GM23338 (cell line): ENCODE measurements at regions not wholly inside any gene's neighbourhood (a gene's known extent, or its start where the extent isn't known, plus 50 kb on each side); places are given as distances from the start of the nearest gene placed in this dataset.

Experiments used
- ATAC-seq: fragments of 200-7000 bp; cut with Tn5 transposase; 3 replicates; pipeline ENCODE4 v1.9.1; 2020
- DNase-seq: peaks from one replicate; pipeline ENCODE4 v3.0.0-alpha.2; 2015; ENCODE audit warnings: low spot score
- H2AFZ ChIP-seq: fragments of 200-600 bp; sonication (generic); 2 replicates; pipeline ENCODE4 v1.8.0; 2016; ENCODE audit warnings: antibody characterized with exemption, mild to moderate bottlenecking, moderate library complexity
- H3F3A ChIP-seq: fragments of 200-600 bp; sonication (generic); replicated peaks from 2 replicates; pipeline ENCODE4 v1.8.0; 2017; ENCODE audit warnings: antibody characterized with exemption, mixed run types, low read depth
- H3K27ac ChIP-seq: fragments of 200-600 bp; sonication (generic); 2 replicates; pipeline ENCODE4 v1.6.1; 2016; ENCODE audit warnings: low read depth
- H3K27me3 ChIP-seq: fragments of 200-600 bp; sonication (generic); 2 replicates; pipeline ENCODE4 v1.8.0; 2016; ENCODE audit warnings: mild to moderate bottlenecking, mixed run types, moderate library complexity; ENCODE audit not compliant: insufficient read depth
- H3K36me3 ChIP-seq: fragments of 200-600 bp; sonication (generic); 2 replicates; pipeline ENCODE4 v1.8.0; 2016; ENCODE audit warnings: mild to moderate bottlenecking; ENCODE audit not compliant: insufficient read depth
- H3K4me1 ChIP-seq: fragments of 200-600 bp; sonication (generic); 2 replicates; pipeline ENCODE4 v1.8.0; 2016; ENCODE audit warnings: mild to moderate bottlenecking, moderate library complexity; ENCODE audit not compliant: insufficient read depth
- H3K4me2 ChIP-seq: fragments of 200-600 bp; sonication (generic); 2 replicates; pipeline ENCODE4 v1.7.1; 2017; ENCODE audit warnings: mixed run types
- H3K4me3 ChIP-seq: fragments of 200-600 bp; sonication (generic); 2 replicates; pipeline ENCODE4 v1.6.1; 2016; ENCODE audit warnings: mixed run types
- H3K79me2 ChIP-seq: fragments of 200-600 bp; sonication (generic); replicated peaks from 2 replicates; pipeline ENCODE4 v1.8.0; 2017; ENCODE audit warnings: mild to moderate bottlenecking; ENCODE audit not compliant: insufficient read depth
- H3K9me2 ChIP-seq: fragments of 200-600 bp; sonication (generic); 2 replicates; pipeline ENCODE4 v1.8.0; 2017; ENCODE audit not compliant: insufficient read depth
- H4K20me1 ChIP-seq: fragments of 200-600 bp; sonication (generic); replicated peaks from 2 replicates; pipeline ENCODE4 v1.8.0; 2017; ENCODE audit warnings: mild to moderate bottlenecking; ENCODE audit not compliant: insufficient read depth
- H3K27ac Mint-ChIP-seq: 2 replicates; pipeline ENCODE4 v1.8.0; 2020; ENCODE audit warnings: inconsistent platforms, mild to moderate bottlenecking, moderate library complexity, mixed read lengths
- H3K27me3 Mint-ChIP-seq: 3 replicates; pipeline ENCODE4 v1.8.0; 2022; ENCODE audit warnings: low read depth, mild to moderate bottlenecking, moderate library complexity, mixed read lengths, inconsistent platforms; ENCODE audit not compliant: insufficient read depth, poor library complexity
- H3K36me3 Mint-ChIP-seq: 3 replicates; pipeline ENCODE4 v1.8.0; 2021; ENCODE audit warnings: low read depth, mild to moderate bottlenecking, inconsistent platforms, moderate library complexity, mixed read lengths
- H3K4me1 Mint-ChIP-seq: 3 replicates; pipeline ENCODE4 v1.8.0; 2020; ENCODE audit warnings: mild to moderate bottlenecking, inconsistent platforms, mixed read lengths
- H3K4me3 Mint-ChIP-seq: 3 replicates; pipeline ENCODE4 v1.8.0; 2021; ENCODE audit warnings: moderate library complexity, mild to moderate bottlenecking, inconsistent platforms, mixed read lengths
- H3K9me3 Mint-ChIP-seq: 3 replicates; pipeline ENCODE4 v1.8.0; 2020; ENCODE audit warnings: moderate library complexity, mild to moderate bottlenecking, inconsistent platforms, mixed read lengths
- CREB1 ChIP-seq: fragments of 250-450 bp; sonication (Bioruptor Pico); IDR thresholded peaks from 2 replicates; pipeline ENCODE4 v1.5.0; 2020; ENCODE audit warnings: low read depth, mild to moderate bottlenecking, moderate library complexity
- EZH2 ChIP-seq: fragments of 200-600 bp; sonication (generic); IDR thresholded peaks from one replicate; pipeline ENCODE4 v1.8.0; 2017; ENCODE audit warnings: antibody characterized with exemption, mild to moderate bottlenecking, low read depth; ENCODE audit not compliant: unreplicated experiment
- EZH2phosphoT487 ChIP-seq: fragments of 200-600 bp; sonication (generic); IDR thresholded peaks from one replicate; pipeline ENCODE4 v1.8.1; 2018; ENCODE audit warnings: antibody characterized with exemption; ENCODE audit not compliant: unreplicated experiment
- STAT1 ChIP-seq: IDR thresholded peaks from one replicate; pipeline ENCODE4 v1.6.1; 2016; ENCODE audit warnings: antibody characterized with exemption; ENCODE audit not compliant: unreplicated experiment
- ZNF114 ChIP-seq: fragments of 250-450 bp; sonication (Bioruptor Pico); IDR thresholded peaks from 2 replicates; pipeline ENCODE4 v1.5.0; 2020; ENCODE audit warnings: mild to moderate bottlenecking, moderate library complexity
- ZNF331 ChIP-seq: fragments of 250-450 bp; sonication (Bioruptor Pico); IDR thresholded peaks from 2 replicates; pipeline ENCODE4 v1.5.0; 2020; ENCODE audit warnings: low read depth, mild to moderate bottlenecking, moderate library complexity
- TF ChIP-seq, protein P1 (sequence below): IDR thresholded peaks from one replicate; pipeline ENCODE4 v1.6.1; 2018; ENCODE audit warnings: antibody characterized with exemption; ENCODE audit not compliant: unreplicated experiment
- TF ChIP-seq, protein P2 (sequence below), 2 experiments: fragments of 200-600 bp in 1 of 2; sonication (generic) in 1 of 2; conservative IDR thresholded peaks; 2 replicates each; pipeline versions ENCODE4 v1.5.1 to v1.6.1; 2016 to 2017; ENCODE audit warnings: antibody characterized with exemption in 2 of 2, low read depth in 2 of 2, mild to moderate bottlenecking in 2 of 2, moderate library complexity in 1 of 2
- TF ChIP-seq, protein P3 (sequence below): IDR thresholded peaks from 2 replicates; pipeline ENCODE4 v1.6.1; 2016; ENCODE audit warnings: antibody characterized with exemption

DNA sequence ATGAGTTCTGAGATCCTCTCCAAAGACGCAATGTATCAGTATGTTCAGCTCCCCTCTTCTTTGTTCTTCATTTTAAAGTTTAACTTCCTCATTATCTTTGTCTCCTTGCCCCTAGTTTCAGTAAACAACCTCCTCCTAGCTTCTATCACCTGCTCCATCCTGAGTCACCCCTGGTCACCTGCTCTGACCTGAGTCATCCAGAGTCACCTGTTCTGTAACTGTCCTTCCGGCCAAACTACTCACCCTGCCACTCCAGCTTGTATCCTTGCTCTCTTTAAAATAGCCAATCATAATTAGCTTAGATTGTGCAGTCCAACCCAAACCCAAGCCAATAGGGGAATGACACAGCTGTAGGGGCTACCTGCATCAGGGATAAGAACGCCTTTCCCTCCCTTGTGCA lies 332.0 kb downstream of the OLFM3 start (continued):
- TF ChIP-seq, protein P1, sequence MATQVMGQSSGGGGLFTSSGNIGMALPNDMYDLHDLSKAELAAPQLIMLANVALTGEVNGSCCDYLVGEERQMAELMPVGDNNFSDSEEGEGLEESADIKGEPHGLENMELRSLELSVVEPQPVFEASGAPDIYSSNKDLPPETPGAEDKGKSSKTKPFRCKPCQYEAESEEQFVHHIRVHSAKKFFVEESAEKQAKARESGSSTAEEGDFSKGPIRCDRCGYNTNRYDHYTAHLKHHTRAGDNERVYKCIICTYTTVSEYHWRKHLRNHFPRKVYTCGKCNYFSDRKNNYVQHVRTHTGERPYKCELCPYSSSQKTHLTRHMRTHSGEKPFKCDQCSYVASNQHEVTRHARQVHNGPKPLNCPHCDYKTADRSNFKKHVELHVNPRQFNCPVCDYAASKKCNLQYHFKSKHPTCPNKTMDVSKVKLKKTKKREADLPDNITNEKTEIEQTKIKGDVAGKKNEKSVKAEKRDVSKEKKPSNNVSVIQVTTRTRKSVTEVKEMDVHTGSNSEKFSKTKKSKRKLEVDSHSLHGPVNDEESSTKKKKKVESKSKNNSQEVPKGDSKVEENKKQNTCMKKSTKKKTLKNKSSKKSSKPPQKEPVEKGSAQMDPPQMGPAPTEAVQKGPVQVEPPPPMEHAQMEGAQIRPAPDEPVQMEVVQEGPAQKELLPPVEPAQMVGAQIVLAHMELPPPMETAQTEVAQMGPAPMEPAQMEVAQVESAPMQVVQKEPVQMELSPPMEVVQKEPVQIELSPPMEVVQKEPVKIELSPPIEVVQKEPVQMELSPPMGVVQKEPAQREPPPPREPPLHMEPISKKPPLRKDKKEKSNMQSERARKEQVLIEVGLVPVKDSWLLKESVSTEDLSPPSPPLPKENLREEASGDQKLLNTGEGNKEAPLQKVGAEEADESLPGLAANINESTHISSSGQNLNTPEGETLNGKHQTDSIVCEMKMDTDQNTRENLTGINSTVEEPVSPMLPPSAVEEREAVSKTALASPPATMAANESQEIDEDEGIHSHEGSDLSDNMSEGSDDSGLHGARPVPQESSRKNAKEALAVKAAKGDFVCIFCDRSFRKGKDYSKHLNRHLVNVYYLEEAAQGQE = no peak
- TF ChIP-seq STAT1 (no peak), EZH2 (no peak), ZNF331 (CRISPR knock-in tag) (no peak)
- TF ChIP-seq, protein P2, sequence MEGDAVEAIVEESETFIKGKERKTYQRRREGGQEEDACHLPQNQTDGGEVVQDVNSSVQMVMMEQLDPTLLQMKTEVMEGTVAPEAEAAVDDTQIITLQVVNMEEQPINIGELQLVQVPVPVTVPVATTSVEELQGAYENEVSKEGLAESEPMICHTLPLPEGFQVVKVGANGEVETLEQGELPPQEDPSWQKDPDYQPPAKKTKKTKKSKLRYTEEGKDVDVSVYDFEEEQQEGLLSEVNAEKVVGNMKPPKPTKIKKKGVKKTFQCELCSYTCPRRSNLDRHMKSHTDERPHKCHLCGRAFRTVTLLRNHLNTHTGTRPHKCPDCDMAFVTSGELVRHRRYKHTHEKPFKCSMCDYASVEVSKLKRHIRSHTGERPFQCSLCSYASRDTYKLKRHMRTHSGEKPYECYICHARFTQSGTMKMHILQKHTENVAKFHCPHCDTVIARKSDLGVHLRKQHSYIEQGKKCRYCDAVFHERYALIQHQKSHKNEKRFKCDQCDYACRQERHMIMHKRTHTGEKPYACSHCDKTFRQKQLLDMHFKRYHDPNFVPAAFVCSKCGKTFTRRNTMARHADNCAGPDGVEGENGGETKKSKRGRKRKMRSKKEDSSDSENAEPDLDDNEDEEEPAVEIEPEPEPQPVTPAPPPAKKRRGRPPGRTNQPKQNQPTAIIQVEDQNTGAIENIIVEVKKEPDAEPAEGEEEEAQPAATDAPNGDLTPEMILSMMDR (conservative IDR thresholded peaks at IDR 0.05; ENCODE audit: low read depth in 2 of 2) = no peak
- TF ChIP-seq, protein P3, sequence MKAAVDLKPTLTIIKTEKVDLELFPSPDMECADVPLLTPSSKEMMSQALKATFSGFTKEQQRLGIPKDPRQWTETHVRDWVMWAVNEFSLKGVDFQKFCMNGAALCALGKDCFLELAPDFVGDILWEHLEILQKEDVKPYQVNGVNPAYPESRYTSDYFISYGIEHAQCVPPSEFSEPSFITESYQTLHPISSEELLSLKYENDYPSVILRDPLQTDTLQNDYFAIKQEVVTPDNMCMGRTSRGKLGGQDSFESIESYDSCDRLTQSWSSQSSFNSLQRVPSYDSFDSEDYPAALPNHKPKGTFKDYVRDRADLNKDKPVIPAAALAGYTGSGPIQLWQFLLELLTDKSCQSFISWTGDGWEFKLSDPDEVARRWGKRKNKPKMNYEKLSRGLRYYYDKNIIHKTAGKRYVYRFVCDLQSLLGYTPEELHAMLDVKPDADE = no peak

DNA sequence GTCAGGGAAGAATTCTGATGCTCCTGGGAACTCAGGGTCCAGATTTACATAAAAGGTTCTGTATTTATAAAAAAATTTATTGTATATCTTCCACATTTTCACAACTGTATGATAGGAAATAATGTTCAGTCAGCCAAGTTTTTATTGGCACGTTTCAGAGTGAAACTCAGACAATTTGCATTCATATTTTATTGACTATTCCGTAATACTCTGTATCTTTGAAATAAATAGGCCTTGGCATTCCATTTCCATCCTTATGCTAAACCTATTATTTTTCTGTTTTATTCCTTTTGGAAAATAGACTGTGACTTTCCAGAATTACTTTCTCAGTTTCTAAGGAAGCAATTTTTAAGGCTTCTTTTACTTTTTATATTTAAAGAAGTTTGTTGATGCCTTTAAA lies 329.0 kb downstream of the OLFM3 start:
- H3K36me3 ChIP-seq = no peaks in the 10 kb centered on the region
- no peaks in the 10 kb centered on the region for H4K20me1 ChIP-seq
- H3K27ac Mint-ChIP-seq = no peak overlapping the region
- H3K27me3 ChIP-seq = no peaks in the 10 kb centered on the region
- H3K9me3 Mint-ChIP-seq = peaks cover 19% of the 10 kb centered on the region
- peaks cover 2% of the 10 kb centered on the region for H3K27me3 Mint-ChIP-seq
- ATAC-seq (no peak), DNase-seq (no peak)
- TF ChIP-seq, protein P3 = no peak
- TF ChIP-seq EZH2phosphoT487 = no peak
- no peak for TF ChIP-seq CREB1 (CRISPR knock-in tag)
- no peak for TF ChIP-seq ZNF114 (CRISPR knock-in tag)
- no peak overlapping the region for H2AFZ ChIP-seq
- H3K27ac ChIP-seq = no peak overlapping the region
- no peaks in the 10 kb centered on the region for H3K4me1 Mint-ChIP-seq
- no peak overlapping the region for H3K4me3 Mint-ChIP-seq
- H3K36me3 Mint-ChIP-seq = peaks cover 6% of the 10 kb centered on the region
- H3K4me2 ChIP-seq = no peak overlapping the region
- no peaks in the 10 kb centered on the region for H3K79me2 ChIP-seq
- no peaks in the 10 kb centered on the region for H3K4me1 ChIP-seq
- no peaks in the 10 kb centered on the region for H3F3A ChIP-seq
- H3K9me2 ChIP-seq = no peaks in the 10 kb centered on the region
- no peak overlapping the region for H3K4me3 ChIP-seq
